ENCODE measurements at regions not wholly inside any gene's neighbourhood (a gene's known extent, or its start where the extent isn't known, plus 50 kb on each side); places are given as distances from the start of the nearest gene placed in this dataset.

GRCh38 chr20:57958050-57958420, 248.2 kb upstream of the PMEPA1 start:
- no peak for TF ChIP-seq CTCF (optimal IDR thresholded peaks at IDR 0.05 in 1 of 3, IDR thresholded peaks at IDR 0.05 in 1 of 3, conservative IDR thresholded peaks at IDR 0.05 in 1 of 3; ENCODE audit: extremely low read depth in 1 of 3, insufficient read depth in 2 of 3, low read length in 3 of 3)
- TF ChIP-seq EZH2 (IDR thresholded peaks at IDR 0.05; ENCODE audit: low read length), result no peak
